Retinal pigment epithelial cell (primary cell): ENCODE measurements at regions not wholly inside any gene's neighbourhood (a gene's known extent, or its start where the extent isn't known, plus 50 kb on each side); places are given as distances from the start of the nearest gene placed in this dataset.

ENCODE experiments used
- DNase-seq: peaks from one replicate; pipeline ENCODE4 v3.0.0-alpha.2; 2010; ENCODE audit warnings: low read depth
- H3K4me3 ChIP-seq: 2 replicates; pipeline ENCODE4 v1.5.1; 2011; ENCODE audit warnings: mild to moderate bottlenecking, low read length, control low read depth, moderate library complexity
- CTCF ChIP-seq: conservative IDR thresholded peaks from 2 replicates; pipeline ENCODE4 v1.5.1; 2011; ENCODE audit warnings: low read depth, low read length, control low read depth, inconsistent platforms

- no peak for DNase-seq
- H3K4me3 ChIP-seq, result no peak overlapping the region
- TF ChIP-seq CTCF, result no peak
These were observed 239.6 kb downstream of the ANKRD60 start for GRCh38 chr20:57988828-57989227.

GRCh38 chr20:57988422-57988821, 240.0 kb downstream of the ANKRD60 start:
- no peak overlapping the region for H3K4me3 ChIP-seq
- DNase-seq, result no peak
- TF ChIP-seq CTCF, result no peak

GRCh38 chr20:57987659-57988058, 240.8 kb downstream of the ANKRD60 start:
- H3K4me3 ChIP-seq, result no peak overlapping the region
- DNase-seq, result no peak
- no peak for TF ChIP-seq CTCF

- no peak for TF ChIP-seq CTCF
- no peak for DNase-seq
- no peak overlapping the region for H3K4me3 ChIP-seq
These were observed 241.8 kb downstream of the ANKRD60 start for GRCh38 chr20:57986666-57987065.

- DNase-seq, result no peak
- no peak overlapping the region for H3K4me3 ChIP-seq
- no peak for TF ChIP-seq CTCF
These were observed 243.2 kb downstream of the ANKRD60 start for GRCh38 chr20:57985278-57985677.

GRCh38 chr20:57983082-57983481, 245.4 kb downstream of the ANKRD60 start:
- no peak for TF ChIP-seq CTCF
- no peak overlapping the region for H3K4me3 ChIP-seq
- no peak for DNase-seq

GRCh38 chr20:57980506-57980905, 247.9 kb downstream of the ANKRD60 start:
- DNase-seq, result no peak
- H3K4me3 ChIP-seq, result no peak overlapping the region
- no peak for TF ChIP-seq CTCF
